Left renal pelvis (tissue), 4 donors: ENCODE measurements at regions not wholly inside any gene's neighbourhood (a gene's known extent, or its start where the extent isn't known, plus 50 kb on each side); places are given as distances from the start of the nearest gene placed in this dataset.
"Not testable (repeated sequence)": the region's sequence is repeated elsewhere in the genome, so short reads cannot be mapped to it uniquely, and the experiment has no call there.

Experiments
- DNase-seq, 4 donors: peaks; one replicate each; pipeline ENCODE4 v3.0.0-alpha.2; 2013; ENCODE audit warnings: low read depth in 4 of 4, low spot score in 3 of 4

DNA sequence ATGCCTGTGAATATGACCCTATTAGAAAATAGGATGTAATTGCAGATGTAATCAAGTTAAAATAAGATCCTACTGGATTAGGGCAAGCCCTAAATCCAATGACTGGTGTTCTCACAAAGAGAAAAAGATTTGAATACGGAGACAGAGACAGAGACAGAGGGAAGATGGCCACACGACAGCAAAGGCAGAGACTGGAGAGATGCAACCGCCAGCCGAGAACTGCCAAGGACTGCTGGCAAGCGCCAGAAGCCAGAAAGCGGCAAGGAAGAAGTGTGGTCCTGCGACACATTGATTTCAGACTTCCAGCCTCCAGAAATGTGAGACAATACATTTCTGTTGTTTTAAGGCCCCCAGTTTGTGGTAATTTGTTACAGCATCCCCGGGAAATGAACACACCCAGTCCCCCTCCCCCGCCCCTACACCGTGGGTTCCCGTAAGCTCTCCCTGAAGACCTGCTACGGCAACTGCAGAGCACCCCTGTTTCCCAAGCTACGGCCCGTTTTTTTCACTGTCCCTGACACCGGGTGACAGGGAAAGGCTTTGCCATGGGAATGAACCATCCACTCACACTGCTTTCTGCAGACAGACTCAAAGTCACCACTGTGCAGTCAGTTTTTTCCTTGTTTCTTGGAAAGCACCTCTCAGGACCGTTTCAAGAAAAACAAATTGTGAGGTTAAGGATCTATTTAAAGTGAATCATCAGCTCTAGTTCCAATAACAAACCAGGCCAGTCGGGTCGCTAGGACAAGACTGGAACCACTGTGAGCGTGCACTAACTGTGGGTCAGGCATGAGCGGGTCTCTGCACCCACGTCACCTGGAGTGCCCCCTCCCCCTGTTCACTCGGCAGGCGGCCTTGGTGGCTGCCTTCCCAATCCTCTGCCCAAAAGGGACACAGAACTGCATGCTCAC lies 199.2 kb upstream of the IRF2BP2 start:
- DNase-seq = not testable (repeated sequence)

DNA sequence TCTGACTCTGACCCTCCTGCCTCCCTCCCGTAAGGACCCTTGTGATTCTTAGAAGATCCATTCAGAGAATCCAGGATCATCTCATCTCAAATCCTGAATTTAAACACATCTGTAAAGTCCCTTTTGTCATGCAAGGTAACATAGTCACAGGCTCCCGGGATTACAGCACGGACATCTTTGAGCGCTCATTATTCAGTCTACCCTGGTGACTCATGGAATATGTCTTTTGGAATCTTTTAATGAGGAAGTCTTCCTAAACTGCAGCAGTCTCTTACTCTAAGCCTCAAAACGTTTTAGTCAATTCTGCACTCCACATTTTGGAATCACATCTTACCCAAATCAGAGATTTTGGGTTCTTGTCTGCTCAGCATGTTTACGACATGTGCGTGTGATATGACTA lies 198.5 kb upstream of the IRF2BP2 start:
- DNase-seq = not testable (repeated sequence)

DNA sequence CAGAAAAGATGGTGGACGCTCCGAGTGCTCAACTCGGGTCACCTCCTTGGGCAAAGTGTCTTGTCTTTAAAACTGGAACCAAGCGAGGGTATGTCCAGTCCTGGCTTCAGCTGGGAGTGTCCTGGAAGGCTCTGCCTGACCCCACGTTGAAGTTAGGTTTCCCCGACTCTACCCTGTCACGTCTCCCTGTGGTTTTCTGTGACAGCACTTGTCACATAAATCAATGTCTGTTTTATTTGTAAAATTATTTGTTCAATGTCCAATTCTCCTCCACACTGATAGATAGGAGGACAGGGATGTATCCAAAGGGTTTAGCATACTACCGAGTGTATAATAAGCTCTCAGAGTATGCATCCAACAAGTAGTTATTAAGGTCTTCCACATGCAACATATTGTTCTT lies 197.7 kb upstream of the IRF2BP2 start:
- DNase-seq = not testable (repeated sequence)

DNA sequence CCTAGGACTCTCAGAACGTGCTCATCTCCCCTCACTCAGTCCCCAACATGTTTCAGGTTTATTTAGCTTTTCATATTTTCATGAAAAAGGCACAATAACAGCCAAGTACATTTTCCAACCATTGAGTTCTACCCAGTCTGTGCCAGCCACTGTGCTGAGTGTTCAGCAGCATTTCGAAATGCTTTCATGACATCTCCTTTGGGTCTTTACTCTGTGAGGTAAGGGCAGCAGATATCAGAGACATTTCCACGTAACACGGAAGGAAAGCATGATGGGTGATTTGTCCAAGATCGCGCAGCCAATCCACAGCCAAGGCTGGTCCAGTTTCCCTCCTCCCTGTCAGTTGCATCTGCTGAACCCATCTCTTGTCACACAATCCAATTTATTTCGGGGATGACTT lies 192.6 kb upstream of the IRF2BP2 start:
- DNase-seq = not testable (repeated sequence)

DNA sequence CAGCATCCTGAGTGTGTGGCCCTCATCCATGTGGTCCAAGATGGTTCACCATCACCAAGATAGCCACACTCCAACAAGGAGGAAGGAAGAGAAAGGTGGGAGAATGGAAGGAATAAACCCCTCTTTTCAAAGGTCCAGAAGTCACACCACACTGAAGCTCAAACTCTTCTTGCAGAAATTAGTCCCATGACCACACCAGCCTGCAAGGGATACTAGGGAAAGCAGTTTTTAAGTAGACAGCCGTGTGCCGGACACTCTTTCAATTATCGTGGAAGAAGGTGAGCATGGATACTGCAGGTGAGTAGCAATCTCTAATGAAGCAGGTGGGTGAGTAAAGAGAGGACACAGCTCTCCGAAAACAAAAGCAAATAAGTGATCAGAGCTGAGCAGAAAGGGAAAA lies 191.7 kb upstream of the IRF2BP2 start:
- DNase-seq = not testable (repeated sequence)

DNA sequence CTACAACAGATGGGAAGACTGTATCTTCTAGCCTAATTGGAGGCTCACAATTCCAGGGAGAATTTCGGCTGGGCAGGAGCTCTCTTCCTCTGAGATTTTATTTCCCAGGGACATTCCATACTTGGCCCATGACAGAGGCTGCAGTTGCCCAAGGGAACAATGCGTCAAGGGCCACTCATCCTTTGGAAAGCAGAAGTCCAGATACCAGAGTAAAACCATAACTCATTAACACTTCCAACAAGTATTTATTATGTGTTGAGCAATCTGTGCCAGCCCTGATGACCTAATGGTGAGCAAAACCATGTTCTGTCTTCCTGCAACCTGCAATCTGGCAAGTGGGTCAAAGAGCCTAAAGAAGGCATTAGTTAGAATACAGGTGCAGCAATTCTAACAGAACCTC lies 191.2 kb upstream of the IRF2BP2 start:
- DNase-seq = not testable (repeated sequence)

DNA sequence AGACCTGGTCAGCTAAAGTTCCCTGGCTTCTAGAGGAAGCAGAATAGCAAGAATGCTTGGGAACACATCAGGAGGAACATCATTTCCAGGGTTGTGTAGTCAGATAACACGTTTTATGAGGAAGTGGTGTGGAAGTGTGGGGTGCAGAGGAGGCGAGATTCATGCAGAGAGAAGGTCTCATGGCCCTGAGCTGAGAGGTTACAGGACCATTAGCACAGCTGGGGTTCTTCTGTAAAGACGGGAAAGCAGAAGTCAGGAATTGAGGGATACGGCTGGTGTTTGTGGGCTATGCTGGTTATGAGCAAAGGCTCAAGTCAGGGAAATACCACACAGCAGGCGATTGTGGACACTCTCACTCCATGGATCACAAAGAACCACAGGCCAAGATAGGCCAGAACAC lies 190.6 kb upstream of the IRF2BP2 start:
- not testable (repeated sequence) for DNase-seq

DNA sequence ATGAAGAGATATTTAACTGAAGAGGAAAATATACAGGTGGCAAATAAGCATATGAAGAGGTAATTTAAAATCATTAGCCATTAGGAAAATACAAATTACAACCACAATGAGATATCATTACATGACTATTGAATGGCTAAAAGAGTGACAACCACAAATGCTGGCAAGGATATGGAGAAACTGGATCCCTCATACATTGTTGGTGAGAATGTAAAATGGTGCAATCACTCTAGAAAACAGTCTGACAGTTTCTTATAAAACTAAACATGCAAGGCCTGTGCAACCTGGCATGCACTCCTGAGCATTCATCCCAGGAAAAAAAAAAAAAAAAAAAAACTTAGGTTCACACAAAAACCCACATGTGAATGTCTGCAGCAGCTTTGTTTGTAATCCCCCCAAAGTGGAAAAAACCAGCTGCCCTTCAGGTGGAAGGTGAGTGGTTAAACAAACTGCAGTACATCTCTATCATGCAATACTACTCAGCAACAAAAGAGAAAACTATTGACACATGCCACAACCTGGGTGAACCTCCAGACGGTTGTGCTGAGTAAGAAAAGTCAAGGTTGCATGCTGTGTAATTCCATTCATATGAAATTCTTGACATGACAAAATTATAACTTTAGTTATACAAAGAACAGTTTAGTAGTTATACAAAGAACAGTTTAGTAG lies 189.2 kb upstream of the IRF2BP2 start:
- not testable (repeated sequence) for DNase-seq

DNA sequence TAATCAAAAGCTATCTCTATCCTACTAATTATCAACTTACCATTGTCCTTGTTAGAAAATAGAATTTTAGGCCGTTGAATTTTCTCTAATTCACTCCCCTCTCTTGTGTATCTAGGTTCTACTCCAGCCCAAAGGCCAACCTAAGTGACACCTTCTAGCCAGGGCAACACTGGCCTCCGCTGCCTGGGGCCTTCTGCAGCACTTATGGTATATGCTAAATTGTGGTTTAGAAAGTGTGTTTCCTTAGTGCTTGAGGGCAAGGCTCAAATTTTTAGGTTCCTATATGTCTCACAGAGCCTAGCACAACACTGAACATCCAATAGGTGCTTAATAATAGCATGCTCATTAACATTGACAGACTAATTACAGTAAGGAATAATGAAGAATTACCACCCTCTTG lies 187.2 kb upstream of the IRF2BP2 start:
- not testable (repeated sequence) for DNase-seq

DNA sequence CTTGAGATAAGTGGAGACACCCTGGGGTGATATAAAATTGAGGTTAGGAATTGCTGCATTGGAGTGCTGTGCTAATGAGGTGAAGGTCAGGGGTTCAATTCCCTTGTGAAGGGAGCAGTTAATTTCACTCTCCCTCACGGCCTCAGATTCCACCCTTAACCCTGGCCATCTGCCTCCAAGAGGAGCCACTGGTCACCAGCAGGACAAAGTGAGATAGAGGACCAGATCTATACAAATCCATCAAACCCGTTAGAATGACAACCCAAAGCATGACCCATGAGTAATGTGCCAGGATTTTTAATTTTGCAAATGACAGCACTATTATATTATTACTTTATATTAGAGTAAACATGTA lies 186.4 kb upstream of the IRF2BP2 start:
- DNase-seq = not testable (repeated sequence)

DNA sequence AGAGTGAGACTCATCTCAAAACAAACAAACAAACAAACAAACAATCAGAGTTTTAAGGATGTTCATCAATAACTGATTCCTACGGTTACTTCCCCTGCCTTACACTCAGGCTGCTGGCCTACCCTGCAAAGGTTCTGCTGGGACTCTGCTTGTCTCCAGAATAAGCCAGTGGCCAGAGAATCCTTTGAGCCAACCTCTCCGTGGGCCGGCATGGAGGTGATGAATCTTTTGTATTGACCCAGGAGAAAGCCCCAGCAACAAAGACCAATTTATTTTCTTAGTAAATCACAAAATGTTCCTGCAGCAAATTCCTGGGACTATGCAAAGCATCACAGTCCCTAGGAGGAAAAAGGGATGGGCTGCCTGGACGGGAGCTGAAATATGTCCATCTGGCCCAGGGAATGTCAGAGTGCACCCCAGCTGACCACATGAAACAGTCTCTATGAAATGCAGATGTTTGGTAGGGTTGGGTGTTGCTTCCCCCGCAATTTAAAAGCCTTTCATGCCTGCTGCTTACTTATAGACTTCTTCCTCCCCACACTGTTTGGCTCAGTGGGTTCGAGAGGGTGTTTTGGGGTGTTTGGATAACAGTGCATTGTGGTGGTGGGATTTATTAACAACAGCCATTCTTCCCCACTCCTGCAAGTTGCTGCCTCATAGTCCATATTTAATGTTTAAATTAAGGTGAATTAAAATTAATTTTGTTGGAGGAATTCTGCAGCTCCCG lies 185.9 kb upstream of the IRF2BP2 start:
- not testable (repeated sequence) for DNase-seq

DNA sequence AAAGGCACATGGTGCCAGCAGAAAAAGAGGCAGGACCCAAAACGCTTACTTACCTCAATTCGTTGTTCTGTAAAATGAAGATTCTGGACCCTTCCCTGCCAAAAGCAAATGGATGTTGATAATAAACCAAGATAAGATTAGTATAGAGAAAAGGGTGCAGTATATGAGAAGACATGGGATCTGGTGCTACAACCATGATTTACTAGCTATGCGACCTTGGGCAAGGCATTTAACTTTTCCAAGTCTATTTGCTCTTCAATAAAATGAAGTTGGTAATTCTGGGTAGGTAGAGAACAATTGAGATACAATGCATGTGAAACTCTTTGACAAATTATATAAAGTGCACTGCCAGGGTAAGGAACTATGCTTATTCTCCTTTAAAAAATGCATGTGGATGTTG lies 185.0 kb upstream of the IRF2BP2 start:
- DNase-seq = not testable (repeated sequence)

DNA sequence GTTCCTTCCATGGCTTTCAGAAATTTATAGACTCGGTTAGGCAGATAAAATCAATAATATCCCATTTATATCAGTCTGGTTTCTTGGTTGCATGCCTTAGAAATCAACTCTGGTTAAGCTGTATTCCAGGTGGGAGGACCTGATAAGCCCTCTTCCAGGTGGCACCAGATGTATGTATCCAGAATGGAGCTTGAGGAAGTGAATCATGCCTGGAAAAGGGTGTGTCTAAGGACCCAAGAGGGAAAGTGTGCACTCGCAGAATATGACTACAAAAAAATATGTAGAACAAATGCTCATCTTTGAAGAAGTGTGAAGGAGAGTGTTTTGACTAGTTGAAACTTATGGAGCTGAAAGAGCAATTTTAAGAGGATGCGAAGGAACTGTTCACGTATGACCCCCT lies 184.5 kb upstream of the IRF2BP2 start:
- DNase-seq = not testable (repeated sequence)

DNA sequence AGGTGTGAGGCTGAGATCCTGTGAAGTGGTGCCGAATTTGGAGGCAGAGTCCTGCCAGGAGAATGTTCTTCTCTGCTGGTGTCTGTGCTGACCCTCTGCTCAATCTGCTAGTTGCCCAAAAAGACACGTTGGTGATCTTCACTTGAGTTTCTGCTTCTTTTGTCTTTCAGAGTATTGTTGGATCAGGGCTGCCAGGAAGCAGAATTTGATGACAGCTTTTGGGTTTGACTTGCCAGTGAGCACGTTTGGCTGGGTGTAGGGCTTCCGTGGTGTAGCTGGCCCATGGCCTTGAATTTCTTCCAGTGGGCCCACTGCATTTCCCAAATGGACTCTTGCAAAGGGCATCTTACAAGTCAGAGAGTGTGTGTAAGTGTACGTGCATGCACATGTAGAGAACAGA lies 183.9 kb upstream of the IRF2BP2 start:
- DNase-seq = not testable (repeated sequence)

DNA sequence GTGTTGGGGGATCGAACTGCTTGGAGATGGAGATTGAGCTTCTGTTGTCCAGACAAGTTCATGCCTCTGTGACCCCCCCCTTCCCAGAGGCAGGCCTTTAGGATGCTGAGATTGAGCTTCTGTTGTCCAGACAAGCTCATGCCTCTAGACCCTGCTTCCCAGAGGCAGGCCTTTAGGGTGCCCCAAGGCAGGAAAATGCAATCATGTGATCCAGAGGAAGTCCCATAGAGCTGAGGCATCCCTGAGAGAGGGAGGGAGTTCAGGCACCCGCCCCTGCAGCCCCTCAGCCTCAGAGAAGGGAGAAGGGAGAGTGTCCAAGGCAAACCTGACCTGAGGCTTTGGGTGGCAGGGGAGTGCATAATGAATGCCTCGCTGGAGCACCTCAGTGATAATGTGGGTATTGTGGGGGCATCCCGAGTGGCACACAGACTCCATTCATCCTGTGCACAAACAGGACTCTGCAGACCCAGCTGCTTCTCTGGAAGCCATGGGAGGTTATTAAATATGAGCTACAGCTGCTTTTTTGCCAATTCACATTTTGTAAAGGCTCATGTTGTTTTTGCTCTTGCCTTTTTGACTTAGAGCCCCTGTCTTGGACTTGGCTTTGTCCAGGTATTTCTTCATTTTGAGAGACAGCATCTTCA lies 182.4 kb upstream of the IRF2BP2 start:
- DNase-seq = not testable (repeated sequence)

DNA sequence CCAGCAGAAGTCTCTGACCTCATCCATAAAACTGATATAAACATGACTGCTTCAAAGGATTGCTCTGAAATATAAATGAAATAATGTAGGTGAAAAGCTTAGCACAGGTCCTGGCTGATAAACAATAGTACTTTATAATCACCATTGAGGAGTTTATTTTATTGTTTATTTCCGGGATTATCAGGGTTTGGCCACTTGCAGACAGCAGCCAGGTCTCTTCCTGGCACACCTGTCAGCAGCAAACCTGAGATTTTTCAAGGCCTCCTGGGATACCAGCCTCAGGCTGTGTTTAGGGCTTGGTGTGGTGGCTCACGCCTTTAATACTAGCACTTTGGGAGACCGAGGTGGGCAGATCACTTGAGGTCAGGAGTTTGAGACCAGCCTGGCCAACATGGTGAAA lies 181.6 kb upstream of the IRF2BP2 start:
- DNase-seq = not testable (repeated sequence)

DNA sequence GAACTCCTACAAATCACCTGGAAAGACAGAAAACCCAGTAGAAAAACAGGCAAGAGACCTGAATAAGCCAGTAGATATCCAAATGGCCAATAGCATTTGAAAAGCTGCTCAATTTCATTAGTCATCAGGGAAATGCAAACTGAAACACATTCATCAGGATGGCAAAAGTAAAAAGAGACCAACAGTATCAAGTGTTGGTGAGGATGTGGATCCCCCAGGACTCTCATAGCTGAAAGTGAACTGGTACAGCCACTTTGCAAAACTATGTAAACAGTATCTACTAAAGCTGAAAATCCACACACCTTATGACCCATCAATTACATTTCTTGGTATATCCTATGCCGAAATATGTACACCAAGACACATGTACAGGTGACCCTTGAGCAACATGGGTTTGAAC lies 180.4 kb upstream of the IRF2BP2 start:
- DNase-seq = not testable (repeated sequence)

DNA sequence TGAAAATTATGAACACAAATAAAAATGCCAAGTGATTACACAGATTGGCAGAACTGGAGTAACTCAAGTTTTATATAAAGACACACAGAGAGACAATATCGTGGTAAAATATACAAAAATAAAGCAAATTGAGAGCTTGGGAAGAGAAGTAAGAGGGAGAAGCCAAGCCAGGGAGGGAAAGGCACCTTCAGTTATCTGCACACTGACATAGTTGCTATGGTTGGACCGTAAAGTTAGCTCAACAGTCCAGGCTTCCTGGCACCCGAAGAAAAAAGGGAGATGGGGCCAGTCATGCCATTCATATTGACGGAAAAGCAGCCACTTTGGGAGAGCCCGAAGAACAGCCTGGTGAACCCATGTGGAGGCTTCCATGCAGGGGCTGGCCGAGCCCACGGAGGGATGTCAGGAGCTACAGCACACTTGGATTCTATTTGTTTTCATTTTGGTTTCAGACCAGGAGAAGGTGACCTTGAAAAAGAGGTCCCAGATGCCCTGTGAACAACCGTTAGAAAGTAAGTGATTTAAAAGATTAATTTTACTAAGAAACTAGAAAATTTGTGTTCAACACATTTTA lies 177.1 kb upstream of the IRF2BP2 start:
- DNase-seq = not testable (repeated sequence)

DNA sequence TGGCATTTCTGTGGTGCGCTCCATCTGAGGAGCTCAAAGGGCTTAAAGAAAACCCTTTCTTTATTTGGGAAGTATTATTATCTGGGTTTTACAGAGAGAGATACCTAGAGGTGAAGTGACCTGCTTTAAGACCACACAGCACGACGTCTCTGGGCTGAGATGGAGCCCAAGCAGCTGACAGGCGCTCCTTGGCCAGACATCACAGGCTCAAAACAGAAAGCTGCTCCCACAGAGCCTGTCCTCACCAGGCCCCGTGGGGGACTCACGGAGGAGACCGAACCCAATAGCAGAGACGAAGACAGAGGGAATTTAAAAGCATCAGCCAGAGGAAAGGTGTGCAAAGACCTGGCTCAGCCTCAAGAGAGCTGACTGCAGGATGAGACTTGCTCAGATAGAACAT lies 175.9 kb upstream of the IRF2BP2 start:
- not testable (repeated sequence) for DNase-seq

DNA sequence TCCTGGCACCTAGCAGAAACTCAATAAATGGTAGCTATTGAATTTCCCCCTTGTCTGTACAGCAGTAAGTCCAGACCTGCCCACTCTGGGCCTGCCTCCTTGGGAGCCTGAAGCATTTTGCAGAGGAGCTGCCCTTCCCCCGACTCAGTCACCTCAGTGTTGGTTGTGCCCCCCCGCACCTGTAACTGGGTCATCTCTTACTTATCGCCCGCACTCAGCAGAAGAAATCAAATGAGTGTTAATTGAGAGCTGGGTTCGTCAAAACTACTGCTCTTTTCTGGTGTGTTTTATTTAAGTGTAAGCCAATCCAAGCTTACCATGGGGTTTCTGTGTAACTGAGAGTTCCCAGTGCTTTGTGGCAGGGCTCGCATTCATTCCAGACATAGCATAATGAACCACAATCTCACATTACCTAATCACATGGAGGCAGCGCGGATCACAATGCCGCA lies 175.5 kb upstream of the IRF2BP2 start:
- DNase-seq = not testable (repeated sequence)
